ENCODE measurements at regions not wholly inside any gene's neighbourhood (a gene's known extent, or its start where the extent isn't known, plus 50 kb on each side); places are given as distances from the start of the nearest gene placed in this dataset.

DNA sequence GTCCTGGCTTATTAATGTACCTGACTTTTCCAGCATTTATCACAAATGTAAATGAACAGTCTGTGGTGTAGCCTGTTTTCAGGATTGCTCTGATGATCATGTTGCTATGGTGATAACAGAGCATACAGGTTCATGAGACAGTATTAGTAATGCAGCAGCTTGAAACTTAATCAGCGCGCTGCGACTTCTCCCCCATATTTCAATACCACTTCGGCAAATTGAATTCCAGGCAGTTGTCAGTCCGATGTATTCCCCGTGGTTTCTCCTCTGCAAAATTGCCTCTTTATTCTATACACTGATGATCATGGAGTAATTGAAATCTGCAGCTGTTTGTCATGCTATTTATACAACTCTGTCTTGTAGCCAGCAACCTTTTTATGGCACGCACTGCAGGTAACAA lies 239.3 kb downstream of the C4orf33 start:
- H3K36me3 Mint-ChIP-seq (ENCODE audit: low read depth), result no peaks in the 10 kb centered on the region
- TF ChIP-seq, protein P1, sequence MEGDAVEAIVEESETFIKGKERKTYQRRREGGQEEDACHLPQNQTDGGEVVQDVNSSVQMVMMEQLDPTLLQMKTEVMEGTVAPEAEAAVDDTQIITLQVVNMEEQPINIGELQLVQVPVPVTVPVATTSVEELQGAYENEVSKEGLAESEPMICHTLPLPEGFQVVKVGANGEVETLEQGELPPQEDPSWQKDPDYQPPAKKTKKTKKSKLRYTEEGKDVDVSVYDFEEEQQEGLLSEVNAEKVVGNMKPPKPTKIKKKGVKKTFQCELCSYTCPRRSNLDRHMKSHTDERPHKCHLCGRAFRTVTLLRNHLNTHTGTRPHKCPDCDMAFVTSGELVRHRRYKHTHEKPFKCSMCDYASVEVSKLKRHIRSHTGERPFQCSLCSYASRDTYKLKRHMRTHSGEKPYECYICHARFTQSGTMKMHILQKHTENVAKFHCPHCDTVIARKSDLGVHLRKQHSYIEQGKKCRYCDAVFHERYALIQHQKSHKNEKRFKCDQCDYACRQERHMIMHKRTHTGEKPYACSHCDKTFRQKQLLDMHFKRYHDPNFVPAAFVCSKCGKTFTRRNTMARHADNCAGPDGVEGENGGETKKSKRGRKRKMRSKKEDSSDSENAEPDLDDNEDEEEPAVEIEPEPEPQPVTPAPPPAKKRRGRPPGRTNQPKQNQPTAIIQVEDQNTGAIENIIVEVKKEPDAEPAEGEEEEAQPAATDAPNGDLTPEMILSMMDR (IDR thresholded peaks at IDR 0.05), result no peak
- no peak overlapping the region for H3K4me3 Mint-ChIP-seq
- no peak overlapping the region for H3K27ac Mint-ChIP-seq
- DNase-seq (no peak), ATAC-seq (ENCODE audit: low read depth) (no peak)
- H3K9me3 Mint-ChIP-seq, result no peaks in the 10 kb centered on the region
- ChIA-PET POLR2A (no interaction called here), CTCF (no interaction called here)
- no peaks in the 10 kb centered on the region for H3K4me1 Mint-ChIP-seq
- no peaks in the 10 kb centered on the region for H3K27me3 Mint-ChIP-seq
- intact Hi-C loops (cut with micrococcal nuclease), result no loop called here

DNA sequence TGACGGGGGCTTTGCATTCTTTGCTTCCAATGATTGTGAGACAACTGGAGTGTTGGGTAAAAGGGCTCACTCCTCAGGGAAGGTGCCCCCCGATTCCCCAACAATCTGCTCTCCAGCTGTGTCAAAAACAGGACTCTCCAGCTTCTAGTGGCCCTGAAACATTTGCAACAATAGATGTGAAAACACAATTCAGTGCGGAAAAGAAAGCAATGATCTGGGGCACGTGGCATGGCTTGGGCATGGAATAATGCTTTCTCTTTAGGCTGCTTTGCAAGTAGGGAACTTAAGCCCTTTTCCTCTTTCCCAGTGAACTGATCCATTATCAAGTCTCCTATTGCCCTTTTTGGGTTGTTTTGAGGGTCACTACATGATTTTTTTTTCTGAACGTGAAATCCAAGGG lies 239.9 kb downstream of the C4orf33 start:
- TF ChIP-seq, protein P1 (IDR thresholded peaks at IDR 0.05), result no peak
- Mint-ChIP-seq H3K27me3 (peaks cover under 1% of the 10 kb centered on the region), H3K4me3 (no peak overlapping the region), H3K4me1 (no peaks in the 10 kb centered on the region), H3K36me3 (ENCODE audit: low read depth) (no peaks in the 10 kb centered on the region), H3K27ac (no peak overlapping the region), H3K9me3 (no peaks in the 10 kb centered on the region)
- ATAC-seq (ENCODE audit: low read depth) (no peak), DNase-seq (no peak)
- ChIA-PET CTCF (no interaction called here), POLR2A (no interaction called here)
- intact Hi-C loops (cut with micrococcal nuclease), result no loop called here

DNA sequence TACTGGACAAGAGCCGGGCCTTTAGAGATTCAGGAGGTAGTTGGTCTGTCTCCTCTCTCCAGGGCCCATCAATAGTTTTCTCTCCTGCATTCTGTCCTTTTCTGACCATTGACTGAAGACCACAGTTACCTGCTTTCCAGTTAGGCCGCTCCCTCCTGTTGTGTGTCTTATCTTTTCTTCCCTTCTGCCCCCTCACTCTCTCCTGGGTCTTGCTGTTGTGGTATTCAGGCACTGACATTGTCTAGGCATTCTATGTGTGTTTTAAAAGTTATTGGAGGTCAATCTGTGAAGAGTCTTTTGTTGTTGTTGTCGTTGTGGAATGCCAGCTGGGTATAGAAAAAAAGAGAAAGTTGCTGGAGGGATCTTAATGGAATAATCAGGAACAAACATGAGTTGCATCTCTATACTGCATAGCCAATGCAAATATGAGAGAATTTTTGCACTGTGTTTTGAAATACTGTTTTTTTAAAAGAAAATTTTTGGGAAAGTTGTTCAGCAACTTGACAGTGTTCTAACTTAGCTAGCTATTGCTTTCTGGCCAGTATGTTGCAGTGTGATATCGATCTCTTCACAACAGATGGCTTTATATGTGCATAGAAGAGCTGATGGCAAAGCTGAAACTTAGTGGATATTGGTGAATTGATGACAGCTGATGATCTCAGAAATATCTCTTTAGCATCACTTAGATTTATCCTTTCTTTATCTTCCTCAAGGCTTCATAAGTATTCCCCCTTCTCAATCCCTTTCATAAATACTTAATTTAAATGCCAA lies 240.7 kb downstream of the C4orf33 start:
- H3K27me3 Mint-ChIP-seq, result peaks cover 4% of the 10 kb centered on the region
- H3K9me3 Mint-ChIP-seq, result no peaks in the 10 kb centered on the region
- H3K4me3 Mint-ChIP-seq, result no peak overlapping the region
- no peak overlapping the region for H3K27ac Mint-ChIP-seq
- ATAC-seq (ENCODE audit: low read depth), result no peak
- H3K4me1 Mint-ChIP-seq, result no peaks in the 10 kb centered on the region
- ChIA-PET CTCF (no interaction called here), POLR2A (no interaction called here)
- intact Hi-C loops (cut with micrococcal nuclease), result no loop called here
- TF ChIP-seq, protein P1 (IDR thresholded peaks at IDR 0.05), result no peak
- no peak for DNase-seq
- no peaks in the 10 kb centered on the region for H3K36me3 Mint-ChIP-seq (ENCODE audit: low read depth)

GRCh38 chr4:129337228-129337620 lies 241.3 kb downstream of the C4orf33 start:
- no peaks in the 10 kb centered on the region for H3K4me1 Mint-ChIP-seq
- no peak overlapping the region for H3K27ac Mint-ChIP-seq
- ATAC-seq (ENCODE audit: low read depth) (no peak), DNase-seq (no peak)
- no peaks in the 10 kb centered on the region for H3K9me3 Mint-ChIP-seq
- POLR2A ChIA-PET, result no interaction called here
- H3K36me3 Mint-ChIP-seq (ENCODE audit: low read depth), result no peaks in the 10 kb centered on the region
- TF ChIP-seq, protein P1 (IDR thresholded peaks at IDR 0.05), result no peak
- H3K27me3 Mint-ChIP-seq, result peaks cover 4% of the 10 kb centered on the region
- intact Hi-C loops (cut with micrococcal nuclease), result no loop called here
- H3K4me3 Mint-ChIP-seq, result no peak overlapping the region
- CTCF ChIA-PET, result no interaction called here

DNA sequence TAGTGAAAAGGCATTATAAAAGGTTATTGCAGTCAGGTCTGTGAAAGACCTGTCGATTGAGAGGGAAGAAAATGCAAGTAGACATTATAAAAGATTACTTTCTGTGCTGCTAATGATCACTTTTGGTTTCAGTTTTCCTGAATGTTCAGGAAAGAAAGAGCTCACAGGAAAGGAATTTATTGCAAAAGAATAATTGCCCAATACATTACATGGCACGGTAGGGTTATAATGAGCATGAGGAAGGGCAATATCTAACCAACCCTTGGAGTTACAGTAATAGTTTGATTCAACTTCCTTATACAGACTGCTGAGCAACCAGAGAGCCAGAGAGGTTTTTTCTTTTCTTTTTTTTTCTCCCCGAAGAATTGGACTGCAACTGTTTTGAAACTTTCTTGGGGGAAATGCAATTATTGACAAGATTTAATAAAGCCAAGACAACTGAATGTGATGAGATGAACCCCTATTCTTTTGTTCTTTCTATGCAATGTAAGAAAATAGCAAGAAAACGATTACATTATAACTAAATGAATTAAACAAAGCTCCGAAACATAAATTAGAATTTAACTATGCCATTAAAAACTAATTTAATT lies 247.0 kb downstream of the C4orf33 start:
- Mint-ChIP-seq H3K4me1 (no peaks in the 10 kb centered on the region), H3K9me3 (no peaks in the 10 kb centered on the region), H3K27ac (no peak overlapping the region), H3K27me3 (peaks cover 8% of the 10 kb centered on the region), H3K4me3 (no peak overlapping the region), H3K36me3 (ENCODE audit: low read depth) (no peaks in the 10 kb centered on the region)
- intact Hi-C loops (cut with micrococcal nuclease), result no loop called here
- DNase-seq (no peak), ATAC-seq (ENCODE audit: low read depth) (no peak)
- CTCF ChIA-PET, result no interaction called here
- TF ChIP-seq, protein P1 (IDR thresholded peaks at IDR 0.05), result no peak
- POLR2A ChIA-PET, result no interaction called here

Measured in activated B cell treated with CpG ODN at 0.5 μM for 24 hours (primary cell).